HepG2 (cell line): ENCODE measurements at regions not wholly inside any gene's neighbourhood (a gene's known extent, or its start where the extent isn't known, plus 50 kb on each side); places are given as distances from the start of the nearest gene placed in this dataset.

Experiments
- BRCA1 ChIP-seq: sonication (generic); formaldehyde crosslinking; IDR thresholded peaks from 2 replicates; pipeline ENCODE4 v1.4.0; 2020; ENCODE audit warnings: missing genetic modification reagents
- HHEX ChIP-seq: IDR thresholded peaks from 2 replicates; pipeline ENCODE4 v1.6.1; 2016; ENCODE audit warnings: control low read depth
- NRL ChIP-seq: sonication (generic); formaldehyde crosslinking; IDR thresholded peaks from 2 replicates; pipeline ENCODE4 v1.5.0; 2020; ENCODE audit warnings: missing genetic modification reagents, mild to moderate bottlenecking, moderate library complexity, borderline replicate concordance
- PAX8 ChIP-seq: sonication (generic); formaldehyde crosslinking; IDR thresholded peaks from 2 replicates; pipeline ENCODE4 v1.8.0; 2022; ENCODE audit warnings: mild to moderate bottlenecking, missing genetic modification reagents, borderline replicate concordance
- SMC3 ChIP-seq: IDR thresholded peaks from 2 replicates; pipeline ENCODE4 v1.6.1; 2011; ENCODE audit warnings: low read length, improper control_type of control experiment
- TEF ChIP-seq: sonication (generic); formaldehyde crosslinking; IDR thresholded peaks from 2 replicates; pipeline ENCODE4 v1.5.0; 2020; ENCODE audit warnings: missing genetic modification reagents
- ZBTB40 ChIP-seq, 2 experiments: fragments of 450-650 bp in 1 of 2; sonication (generic) in 1 of 2; formaldehyde crosslinking in 1 of 2; IDR thresholded peaks; 2 replicates each; pipeline versions ENCODE4 v1.6.1 to v1.8.0; 2016 to 2022; ENCODE audit warnings: antibody characterized with exemption in 1 of 2, mild to moderate bottlenecking in 1 of 2, missing genetic modification reagents in 1 of 2
- ZNF543 ChIP-seq: sonication (generic); formaldehyde crosslinking; IDR thresholded peaks from 2 replicates; pipeline ENCODE4 v1.4.0; 2020; ENCODE audit warnings: mild to moderate bottlenecking, missing genetic modification reagents
- ZNF776 ChIP-seq: sonication (generic); formaldehyde crosslinking; IDR thresholded peaks from 2 replicates; pipeline ENCODE4 v1.4.0; 2020; ENCODE audit warnings: mild to moderate bottlenecking, missing genetic modification reagents
- ZNF781 ChIP-seq: sonication (generic); formaldehyde crosslinking; IDR thresholded peaks from 2 replicates; pipeline ENCODE4 v1.5.1; 2020; ENCODE audit warnings: borderline replicate concordance, mild to moderate bottlenecking, missing genetic modification reagents; ENCODE audit errors: not compliant biosample characterization
- ZNF879 ChIP-seq: sonication (generic); formaldehyde crosslinking; IDR thresholded peaks from 2 replicates; pipeline ENCODE4 v1.8.1; 2023; ENCODE audit warnings: missing genetic modification reagents
- TF ChIP-seq, protein P1 (sequence below): sonication (generic); formaldehyde crosslinking; IDR thresholded peaks from 2 replicates; pipeline ENCODE4 v1.5.0; 2020; ENCODE audit warnings: mild to moderate bottlenecking, missing genetic modification reagents, moderate library complexity

GRCh38 chr13:22903301-22903700 lies 277.5 kb upstream of the SGCG start:
- TF ChIP-seq BRCA1 (CRISPR knock-in tag) (no peak), NRL (CRISPR knock-in tag) (no peak), ZNF879 (CRISPR knock-in tag) (no peak), PAX8 (CRISPR knock-in tag) (no peak), ZBTB40 (IDR thresholded peaks at IDR 0.05) (no peak), ZBTB40 (CRISPR knock-in tag; IDR thresholded peaks at IDR 0.05) (no peak), ZNF781 (CRISPR knock-in tag) (no peak), HHEX (CRISPR knock-in tag) (no peak), ZNF543 (CRISPR knock-in tag) (no peak), TEF (CRISPR knock-in tag) (no peak), ZNF776 (CRISPR knock-in tag) (no peak), SMC3 (no peak)
- TF ChIP-seq, protein P1, sequence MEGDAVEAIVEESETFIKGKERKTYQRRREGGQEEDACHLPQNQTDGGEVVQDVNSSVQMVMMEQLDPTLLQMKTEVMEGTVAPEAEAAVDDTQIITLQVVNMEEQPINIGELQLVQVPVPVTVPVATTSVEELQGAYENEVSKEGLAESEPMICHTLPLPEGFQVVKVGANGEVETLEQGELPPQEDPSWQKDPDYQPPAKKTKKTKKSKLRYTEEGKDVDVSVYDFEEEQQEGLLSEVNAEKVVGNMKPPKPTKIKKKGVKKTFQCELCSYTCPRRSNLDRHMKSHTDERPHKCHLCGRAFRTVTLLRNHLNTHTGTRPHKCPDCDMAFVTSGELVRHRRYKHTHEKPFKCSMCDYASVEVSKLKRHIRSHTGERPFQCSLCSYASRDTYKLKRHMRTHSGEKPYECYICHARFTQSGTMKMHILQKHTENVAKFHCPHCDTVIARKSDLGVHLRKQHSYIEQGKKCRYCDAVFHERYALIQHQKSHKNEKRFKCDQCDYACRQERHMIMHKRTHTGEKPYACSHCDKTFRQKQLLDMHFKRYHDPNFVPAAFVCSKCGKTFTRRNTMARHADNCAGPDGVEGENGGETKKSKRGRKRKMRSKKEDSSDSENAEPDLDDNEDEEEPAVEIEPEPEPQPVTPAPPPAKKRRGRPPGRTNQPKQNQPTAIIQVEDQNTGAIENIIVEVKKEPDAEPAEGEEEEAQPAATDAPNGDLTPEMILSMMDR = no peak
